ENCODE measurements at regions not wholly inside any gene's neighbourhood (a gene's known extent, or its start where the extent isn't known, plus 50 kb on each side); places are given as distances from the start of the nearest gene placed in this dataset.

- no peak for TF ChIP-seq CTCF (conservative IDR thresholded peaks at IDR 0.05; ENCODE audit: low read length)
- H3K9me2 ChIP-seq (replicated peaks; ENCODE audit: low read depth, low read length), result no peaks in the 10 kb centered on the region
- no peak overlapping the region for H2AFZ ChIP-seq (ENCODE audit: low read length)
- H3K4me1 ChIP-seq (ENCODE audit: insufficient read depth, low read length, poor library complexity, severe bottlenecking), result no peaks in the 10 kb centered on the region
- no peaks in the 10 kb centered on the region for H3K27me3 ChIP-seq (ENCODE audit: insufficient read depth, low read length, poor library complexity, severe bottlenecking)
- H3K36me3 ChIP-seq (ENCODE audit: insufficient read depth, low read length), result no peaks in the 10 kb centered on the region
- no peak overlapping the region for H3K9ac ChIP-seq (ENCODE audit: low read depth, low read length, poor library complexity, severe bottlenecking)
- H3K79me2 ChIP-seq (ENCODE audit: insufficient read depth, low read length), result no peaks in the 10 kb centered on the region
- no peak overlapping the region for H3K4me3 ChIP-seq (ENCODE audit: low read length, poor library complexity, severe bottlenecking)
- peaks cover 29% of the 10 kb centered on the region; the same call in 1 of the 2 replicates for H3K9me3 ChIP-seq (ENCODE audit: insufficient read depth, low read depth, low read length)
- H4K20me1 ChIP-seq (ENCODE audit: insufficient read depth, low read length, poor library complexity, severe bottlenecking), result no peaks in the 10 kb centered on the region
- no peak overlapping the region for H3K4me2 ChIP-seq (ENCODE audit: low read depth, low read length, poor library complexity, severe bottlenecking)
- H3F3A ChIP-seq (ENCODE audit: low read depth), result no peaks in the 10 kb centered on the region
Observed at GRCh38 chr3:128515-129172, 67.9 kb upstream of the CHL1 start.

DNA sequence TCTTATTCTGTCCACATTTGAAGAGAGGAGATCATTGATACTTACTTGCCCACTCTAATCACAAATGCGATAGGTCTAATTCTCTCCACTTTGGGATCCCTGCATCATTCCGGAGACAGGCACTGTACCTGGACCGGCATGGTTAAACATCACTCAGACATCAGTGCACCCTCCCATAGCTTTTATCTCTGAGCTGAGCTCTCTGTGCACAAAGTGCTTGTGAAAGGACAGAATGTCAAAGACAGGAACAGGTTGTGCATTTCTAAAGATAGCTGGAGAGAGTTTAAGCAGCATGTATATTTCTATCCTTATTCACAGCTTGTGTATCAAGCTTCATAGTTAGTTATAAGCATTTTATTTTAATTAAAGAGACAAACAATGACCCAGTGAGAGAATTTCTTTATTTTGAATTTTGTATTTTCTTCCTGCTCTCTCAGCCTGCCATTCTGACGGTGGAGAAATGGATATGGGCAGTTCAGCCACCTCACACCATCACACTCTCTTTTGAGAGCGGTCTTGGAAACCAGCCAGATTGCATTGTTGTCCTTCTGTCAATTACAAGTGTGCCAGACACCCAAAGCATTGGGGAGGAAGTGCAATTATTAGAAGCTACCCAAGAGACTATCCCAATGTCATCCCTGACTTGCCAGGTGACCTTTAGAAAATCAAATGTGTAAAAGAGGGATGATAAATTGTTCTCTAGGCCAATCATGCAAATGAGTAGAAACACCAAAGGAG lies 65.2 kb upstream of the CHL1 start:
- Histone ChIP-seq H4K20me1 (ENCODE audit: insufficient read depth, low read length, poor library complexity, severe bottlenecking) (no peaks in the 10 kb centered on the region), H3K4me1 (ENCODE audit: insufficient read depth, low read length, poor library complexity, severe bottlenecking) (no peaks in the 10 kb centered on the region), H3K27me3 (ENCODE audit: insufficient read depth, low read length, poor library complexity, severe bottlenecking) (no peaks in the 10 kb centered on the region), H3K9ac (ENCODE audit: low read depth, low read length, poor library complexity, severe bottlenecking) (no peak overlapping the region), H3K4me3 (ENCODE audit: low read length, poor library complexity, severe bottlenecking) (no peak overlapping the region), H3K36me3 (ENCODE audit: insufficient read depth, low read length) (no peaks in the 10 kb centered on the region), H3F3A (ENCODE audit: low read depth) (no peaks in the 10 kb centered on the region), H3K79me2 (ENCODE audit: insufficient read depth, low read length) (no peaks in the 10 kb centered on the region), H3K4me2 (ENCODE audit: low read depth, low read length, poor library complexity, severe bottlenecking) (no peak overlapping the region), H3K9me3 (ENCODE audit: insufficient read depth, low read depth, low read length) (peaks cover 13% of the 10 kb centered on the region; the same call in 1 of the 2 replicates), H3K9me2 (replicated peaks; ENCODE audit: low read depth, low read length) (no peaks in the 10 kb centered on the region), H2AFZ (ENCODE audit: low read length) (no peak overlapping the region)
- TF ChIP-seq EZH2phosphoT487 (IDR thresholded peaks at IDR 0.05; ENCODE audit: borderline replicate concordance) (no peak), CTCF (conservative IDR thresholded peaks at IDR 0.05; ENCODE audit: low read length) (no peak)

GRCh38 chr3:132378-132777 lies 64.2 kb upstream of the CHL1 start:
- Histone ChIP-seq H3K36me3 (ENCODE audit: insufficient read depth, low read length) (no peaks in the 10 kb centered on the region), H2AFZ (ENCODE audit: low read length) (no peak overlapping the region), H3K9ac (ENCODE audit: low read depth, low read length, poor library complexity, severe bottlenecking) (no peak overlapping the region), H3K27me3 (ENCODE audit: insufficient read depth, low read length, poor library complexity, severe bottlenecking) (no peaks in the 10 kb centered on the region), H3K4me1 (ENCODE audit: insufficient read depth, low read length, poor library complexity, severe bottlenecking) (no peaks in the 10 kb centered on the region), H3K4me3 (ENCODE audit: low read length, poor library complexity, severe bottlenecking) (no peak overlapping the region), H4K20me1 (ENCODE audit: insufficient read depth, low read length, poor library complexity, severe bottlenecking) (no peaks in the 10 kb centered on the region), H3K79me2 (ENCODE audit: insufficient read depth, low read length) (no peaks in the 10 kb centered on the region), H3K9me2 (replicated peaks; ENCODE audit: low read depth, low read length) (no peaks in the 10 kb centered on the region), H3F3A (ENCODE audit: low read depth) (no peaks in the 10 kb centered on the region), H3K9me3 (ENCODE audit: insufficient read depth, low read depth, low read length) (peaks cover 8% of the 10 kb centered on the region; the same call in 1 of the 2 replicates), H3K4me2 (ENCODE audit: low read depth, low read length, poor library complexity, severe bottlenecking) (no peak overlapping the region)
- TF ChIP-seq CTCF (conservative IDR thresholded peaks at IDR 0.05; ENCODE audit: low read length), result no peak
- TF ChIP-seq EZH2phosphoT487 (IDR thresholded peaks at IDR 0.05; ENCODE audit: borderline replicate concordance), result no peak
